ENCODE measurements at regions not wholly inside any gene's neighbourhood (a gene's known extent, or its start where the extent isn't known, plus 50 kb on each side); places are given as distances from the start of the nearest gene placed in this dataset.

GRCh38 chr10:131811630-131812403 is 89.0 kb upstream of the PPP2R2D start:
- no peak overlapping the region for H3K27ac ChIP-seq
- H3K27me3 ChIP-seq = no peaks in the 10 kb centered on the region
- H3K4me3 ChIP-seq = no peak overlapping the region
- TF ChIP-seq EP300 (IDR thresholded peaks at IDR 0.05) (no peak), POLR2A (IDR thresholded peaks at IDR 0.05) (no peak)
- TF ChIP-seq, protein P1, sequence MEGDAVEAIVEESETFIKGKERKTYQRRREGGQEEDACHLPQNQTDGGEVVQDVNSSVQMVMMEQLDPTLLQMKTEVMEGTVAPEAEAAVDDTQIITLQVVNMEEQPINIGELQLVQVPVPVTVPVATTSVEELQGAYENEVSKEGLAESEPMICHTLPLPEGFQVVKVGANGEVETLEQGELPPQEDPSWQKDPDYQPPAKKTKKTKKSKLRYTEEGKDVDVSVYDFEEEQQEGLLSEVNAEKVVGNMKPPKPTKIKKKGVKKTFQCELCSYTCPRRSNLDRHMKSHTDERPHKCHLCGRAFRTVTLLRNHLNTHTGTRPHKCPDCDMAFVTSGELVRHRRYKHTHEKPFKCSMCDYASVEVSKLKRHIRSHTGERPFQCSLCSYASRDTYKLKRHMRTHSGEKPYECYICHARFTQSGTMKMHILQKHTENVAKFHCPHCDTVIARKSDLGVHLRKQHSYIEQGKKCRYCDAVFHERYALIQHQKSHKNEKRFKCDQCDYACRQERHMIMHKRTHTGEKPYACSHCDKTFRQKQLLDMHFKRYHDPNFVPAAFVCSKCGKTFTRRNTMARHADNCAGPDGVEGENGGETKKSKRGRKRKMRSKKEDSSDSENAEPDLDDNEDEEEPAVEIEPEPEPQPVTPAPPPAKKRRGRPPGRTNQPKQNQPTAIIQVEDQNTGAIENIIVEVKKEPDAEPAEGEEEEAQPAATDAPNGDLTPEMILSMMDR (IDR thresholded peaks at IDR 0.05) = no peak
- no peaks in the 10 kb centered on the region for H3K4me1 ChIP-seq (ENCODE audit: insufficient read depth)
- no peak for DNase-seq
- 87 to 90% (median 89%) methylated on average over 23 of the region's 23 CpGs for WGBS, 3 donors
- no peaks in the 10 kb centered on the region for H3K9me3 ChIP-seq
- intact Hi-C loops (cut with DNase I) = no loop called here
- H3K36me3 ChIP-seq = no peaks in the 10 kb centered on the region

- Histone ChIP-seq H3K36me3 (no peaks in the 10 kb centered on the region), H3K4me3 (no peak overlapping the region), H3K4me1 (ENCODE audit: insufficient read depth) (no peaks in the 10 kb centered on the region), H3K9me3 (no peaks in the 10 kb centered on the region), H3K27ac (no peak overlapping the region), H3K27me3 (no peaks in the 10 kb centered on the region)
- no peak for DNase-seq
- 80 to 82% (median 82%) methylated on average over 24 of the region's 24 CpGs for WGBS, 3 donors
- TF ChIP-seq POLR2A (IDR thresholded peaks at IDR 0.05) = no peak
- intact Hi-C loops (cut with DNase I) = no loop called here
Observed at GRCh38 chr10:131812736-131813604, 87.8 kb upstream of the PPP2R2D start.

- no peaks in the 10 kb centered on the region for H3K9me3 ChIP-seq
- H3K27me3 ChIP-seq = no peaks in the 10 kb centered on the region
- H3K4me1 ChIP-seq (ENCODE audit: insufficient read depth) = no peaks in the 10 kb centered on the region
- TF ChIP-seq EP300 (IDR thresholded peaks at IDR 0.05) = no peak
- no peak for TF ChIP-seq POLR2A (IDR thresholded peaks at IDR 0.05)
- TF ChIP-seq, protein P1 (IDR thresholded peaks at IDR 0.05) = no peak
- no peak for DNase-seq
- no peak overlapping the region for H3K4me3 ChIP-seq
- intact Hi-C loops (cut with DNase I) = no loop called here
- H3K36me3 ChIP-seq = no peaks in the 10 kb centered on the region
- H3K27ac ChIP-seq = no peak overlapping the region
- WGBS, 3 donors = 63 to 69% (median 68%) methylated on average over 24 of the region's 24 CpGs
Observed at GRCh38 chr10:131814567-131815265, 86.1 kb upstream of the PPP2R2D start.

DNA sequence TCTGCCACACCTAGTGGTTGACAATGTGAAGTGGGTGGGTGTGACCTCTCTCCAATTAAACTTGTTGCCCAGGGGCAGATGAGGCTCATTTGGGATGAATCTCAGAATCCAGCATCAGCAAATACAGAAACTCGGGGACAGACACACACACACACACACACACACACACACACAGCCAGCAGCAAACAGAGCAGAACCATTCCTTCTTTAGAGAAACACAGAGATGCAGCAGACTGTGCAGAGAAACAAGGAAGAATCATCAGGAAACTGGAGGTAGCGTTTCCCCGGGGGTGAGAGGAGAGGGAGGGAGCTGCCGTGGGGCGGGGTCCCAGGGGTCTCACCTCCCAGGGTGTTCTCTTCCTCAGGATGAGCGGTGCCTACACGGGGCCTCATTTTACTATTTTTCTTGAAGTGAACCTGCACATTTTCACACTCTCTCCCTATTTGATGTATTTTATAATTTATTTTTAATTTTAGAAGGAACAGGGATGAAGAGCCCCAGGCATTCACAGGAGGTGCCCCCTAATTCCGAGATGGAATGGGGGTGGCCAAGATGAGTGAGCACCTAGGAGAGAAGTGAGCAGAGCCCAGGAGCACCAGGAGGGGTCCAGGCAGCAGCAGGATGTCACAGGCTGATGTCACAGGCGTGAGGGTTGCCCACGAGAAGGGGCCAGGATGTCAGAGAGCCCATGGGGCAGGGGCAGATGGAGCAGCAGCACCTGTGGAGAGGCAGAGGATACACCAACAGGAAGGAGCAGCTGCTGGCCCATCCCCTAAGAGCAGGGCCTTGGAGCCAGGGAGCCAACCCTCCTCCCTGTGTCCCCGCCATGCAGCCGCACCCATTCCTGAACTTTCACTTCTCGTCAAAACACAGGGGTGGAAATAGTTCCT is 85.3 kb upstream of the PPP2R2D start:
- Histone ChIP-seq H3K9me3 (no peaks in the 10 kb centered on the region), H3K27me3 (no peaks in the 10 kb centered on the region), H3K4me3 (no peak overlapping the region), H3K27ac (no peak overlapping the region), H3K4me1 (ENCODE audit: insufficient read depth) (no peaks in the 10 kb centered on the region), H3K36me3 (no peaks in the 10 kb centered on the region)
- TF ChIP-seq EP300 (IDR thresholded peaks at IDR 0.05) (no peak), POLR2A (IDR thresholded peaks at IDR 0.05) (no peak)
- TF ChIP-seq, protein P1 (IDR thresholded peaks at IDR 0.05) = no peak
- no peak for DNase-seq
- WGBS, 3 donors = 43 to 54% (median 44%) methylated on average over 13 of the region's 13 CpGs
- intact Hi-C loops (cut with DNase I) = no loop called here
